Fibroblast of skin of left biceps (primary cell): ENCODE measurements at regions not wholly inside any gene's neighbourhood (a gene's known extent, or its start where the extent isn't known, plus 50 kb on each side); places are given as distances from the start of the nearest gene placed in this dataset.
A peak's percentile ranks its signal among the peaks of the same experiment; 100 is the strongest.

Source experiments
- DNase-seq, 2 experiments: peaks; one replicate each; pipeline ENCODE4 v3.0.0-alpha.2; 2013; ENCODE audit warnings: low read depth in 2 of 2

GRCh38 chr13:86945584-86945983, 725.6 kb upstream of the SLITRK5 start:
- DNase-seq = no peak

DNA sequence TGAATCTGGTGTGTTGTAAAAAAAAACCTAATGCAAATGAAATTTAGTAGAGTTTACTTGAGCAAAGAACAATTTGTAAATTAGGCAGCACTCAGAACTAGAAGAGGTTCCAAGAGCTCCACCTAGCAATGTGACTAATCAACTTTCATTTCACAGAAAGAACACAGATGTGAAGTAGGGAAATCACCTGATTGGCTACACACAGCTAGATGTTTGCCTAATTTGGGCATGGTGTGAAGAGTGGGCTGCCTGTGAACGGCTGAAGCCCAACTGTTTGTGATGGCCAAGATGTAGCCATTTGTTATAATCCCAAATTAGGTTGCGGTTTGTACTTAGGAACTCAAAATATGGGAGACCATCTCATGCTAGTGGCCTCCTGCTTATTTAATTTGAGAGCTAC, 724.4 kb upstream of the SLITRK5 start:
- no peak for DNase-seq

DNA sequence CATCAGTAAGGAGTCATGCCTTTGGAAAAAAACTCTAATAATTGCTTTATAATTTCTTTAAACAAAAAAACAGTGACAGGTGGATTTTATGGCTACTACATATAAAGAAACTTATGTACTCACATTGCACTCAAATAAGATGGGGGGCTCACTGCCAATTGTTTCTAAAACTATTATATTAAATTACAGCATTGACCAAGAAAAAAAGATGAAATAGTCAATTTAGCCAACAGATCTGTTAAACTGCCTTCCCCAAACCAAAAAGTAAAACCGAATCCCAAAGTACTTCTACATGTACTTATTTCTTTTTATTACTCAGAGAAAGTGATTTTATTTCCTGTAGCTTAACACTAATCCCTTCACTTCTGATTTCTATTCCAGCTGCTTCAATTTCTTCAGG, 716.8 kb upstream of the SLITRK5 start:
- DNase-seq = no peak

- peak in 1 of 2 experiments; percentile 9 for DNase-seq
Observed at GRCh38 chr13:86960876-86961275, 710.3 kb upstream of the SLITRK5 start.

- DNase-seq = no peak
Observed at GRCh38 chr13:86974251-86974994, 696.7 kb upstream of the SLITRK5 start.

DNA sequence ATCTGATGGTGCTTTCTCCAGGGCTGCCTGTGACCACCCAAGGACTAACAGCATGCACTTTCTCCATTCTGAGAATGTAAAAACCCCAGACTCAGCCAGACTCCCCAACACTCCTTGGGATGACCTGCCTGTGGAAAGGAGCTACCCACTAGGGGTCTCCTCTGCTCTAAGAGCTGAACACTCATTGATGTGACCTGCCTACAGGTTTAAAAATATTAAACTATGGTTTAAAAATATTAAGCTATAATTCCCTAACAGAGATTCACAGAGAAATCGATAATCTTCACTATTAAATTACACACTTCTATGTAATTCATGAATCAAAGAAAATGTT, 696.2 kb upstream of the SLITRK5 start:
- DNase-seq = no peak

DNA sequence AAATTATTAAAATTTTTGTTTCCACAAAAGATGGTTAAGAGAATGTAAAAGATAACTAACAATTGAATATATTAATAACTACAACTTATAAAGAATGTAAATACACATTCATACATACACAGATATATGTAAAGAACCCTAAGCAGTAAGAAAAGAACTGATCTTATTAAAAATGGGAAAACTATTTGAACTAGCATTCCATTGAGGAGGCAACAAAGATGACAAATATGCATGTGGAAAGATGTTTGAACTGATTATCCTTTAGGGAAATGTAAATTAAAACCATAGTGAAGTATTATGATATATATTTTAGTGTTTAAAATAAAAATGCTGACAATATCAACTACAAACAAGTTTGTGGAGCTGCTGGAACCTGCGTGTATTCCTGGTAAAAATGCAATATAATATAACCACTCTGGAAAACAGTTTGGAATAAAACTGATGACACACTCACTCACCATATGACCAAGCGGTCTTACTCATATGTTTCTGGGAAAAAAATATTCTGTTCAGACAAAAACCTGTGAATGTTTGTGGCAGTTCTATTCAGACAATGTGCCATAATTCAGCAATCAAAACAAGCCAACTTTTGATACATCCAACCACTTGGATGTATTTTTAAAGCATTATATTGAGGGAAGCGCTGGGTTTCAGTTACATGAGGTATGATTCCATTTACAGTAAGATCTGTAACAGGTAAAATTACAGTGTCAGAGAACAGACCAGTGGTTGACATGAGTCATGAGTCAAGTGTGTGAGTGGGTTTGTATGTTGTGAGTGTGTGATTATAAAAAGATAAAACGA, 694.4 kb upstream of the SLITRK5 start:
- no peak for DNase-seq

- no peak for DNase-seq
Observed at GRCh38 chr13:86986448-86986847, 684.7 kb upstream of the SLITRK5 start.

GRCh38 chr13:86992251-86992650, 678.9 kb upstream of the SLITRK5 start:
- DNase-seq = no peak

- DNase-seq = no peak
Observed at GRCh38 chr13:87003265-87003664, 667.9 kb upstream of the SLITRK5 start.

DNA sequence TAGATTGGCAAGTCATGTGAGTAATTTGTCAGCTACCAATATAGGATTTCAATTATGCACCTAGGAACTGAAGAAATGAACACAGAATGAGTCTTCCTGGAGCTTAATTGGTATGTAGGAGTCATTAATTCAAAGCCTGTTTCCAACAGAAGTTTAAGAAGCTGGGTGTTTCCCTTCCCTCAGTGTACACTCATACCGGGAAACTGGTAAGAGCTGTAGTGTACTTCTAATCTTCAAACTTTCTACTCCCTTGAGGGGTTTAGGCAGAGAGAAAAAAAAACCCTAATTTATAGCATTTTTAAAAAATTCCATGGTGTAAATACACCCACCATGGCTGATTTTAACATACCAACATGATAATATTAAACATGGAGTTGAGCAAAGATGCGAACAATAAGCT, 665.7 kb upstream of the SLITRK5 start:
- DNase-seq = no peak

DNA sequence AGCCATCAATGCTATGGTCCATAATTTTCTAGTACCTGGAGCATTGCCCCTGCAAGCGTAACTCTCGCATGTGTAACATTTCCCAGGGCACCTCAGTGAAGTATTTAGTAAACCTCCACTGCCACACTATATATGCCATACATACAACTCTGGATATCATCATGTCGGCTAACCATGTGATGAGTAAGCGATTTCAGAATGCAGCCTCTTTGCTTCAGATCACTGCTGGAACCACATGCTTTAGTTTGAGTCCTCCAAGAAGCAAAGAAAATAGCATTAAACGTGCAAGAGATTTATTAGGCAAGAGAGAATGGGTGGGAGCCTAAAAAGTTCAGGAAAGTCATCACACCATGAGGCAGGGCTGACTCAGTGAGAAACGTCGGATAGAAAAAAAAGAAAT, 635.6 kb upstream of the SLITRK5 start:
- no peak for DNase-seq

DNA sequence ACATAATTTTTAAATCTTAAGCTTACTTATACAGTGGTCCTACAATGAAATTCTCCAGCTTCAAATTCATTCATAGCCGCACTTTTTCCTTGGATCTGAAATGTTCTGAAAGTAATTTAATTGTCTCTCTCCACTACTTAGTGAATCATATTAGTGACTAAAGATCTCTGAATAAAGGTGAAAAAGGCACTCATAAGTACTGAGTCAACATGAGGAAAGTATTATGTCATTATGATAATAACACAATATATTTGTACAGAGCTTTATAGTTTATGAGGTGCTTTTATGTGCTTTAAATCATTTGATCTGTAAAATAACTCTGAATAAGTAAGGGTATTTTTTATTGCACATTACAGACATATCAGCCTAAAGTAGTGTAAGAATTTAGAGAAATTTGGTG, 628.2 kb upstream of the SLITRK5 start:
- DNase-seq = no peak

- DNase-seq = no peak
Observed at GRCh38 chr13:87052731-87053130, 618.4 kb upstream of the SLITRK5 start.

- no peak for DNase-seq
Observed at GRCh38 chr13:87057807-87058520, 613.2 kb upstream of the SLITRK5 start.

- no peak for DNase-seq
Observed at GRCh38 chr13:87058786-87059329, 612.3 kb upstream of the SLITRK5 start.

- DNase-seq = no peak
Observed at GRCh38 chr13:87078947-87079795, 592.0 kb upstream of the SLITRK5 start.

DNA sequence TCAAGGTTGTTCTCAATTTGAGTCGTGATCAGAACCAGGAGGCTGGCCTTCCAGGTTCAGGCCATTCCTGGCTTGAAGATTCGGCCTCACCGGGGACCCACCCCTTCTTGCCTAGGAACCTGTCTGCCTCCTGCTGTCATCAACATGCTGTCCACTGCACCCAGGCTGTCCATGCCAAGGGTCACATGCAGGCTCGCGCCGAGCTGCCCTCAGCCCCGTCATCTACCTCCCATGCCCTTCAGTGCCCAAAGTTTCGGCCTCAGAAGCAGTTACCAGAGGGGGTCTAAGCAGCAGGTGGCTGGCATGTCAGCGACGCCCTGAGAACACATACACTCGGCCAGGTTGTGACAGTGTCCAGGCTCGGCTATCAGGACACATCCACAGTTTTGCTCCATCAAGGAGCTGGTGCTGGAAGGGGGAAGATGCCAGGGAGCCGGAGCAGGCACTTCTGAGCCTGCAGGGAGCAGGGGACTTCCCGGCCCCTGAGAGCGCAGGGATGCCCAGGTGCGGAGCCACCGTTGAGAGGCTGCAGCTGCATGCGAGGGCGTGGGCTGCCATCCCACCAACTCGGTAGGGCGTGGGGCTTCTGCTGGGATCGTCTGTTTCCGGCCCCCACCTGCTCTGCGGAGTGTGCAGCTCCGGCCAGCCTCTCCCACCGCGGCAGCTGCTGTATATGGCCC, 590.9 kb upstream of the SLITRK5 start:
- DNase-seq = no peak

DNA sequence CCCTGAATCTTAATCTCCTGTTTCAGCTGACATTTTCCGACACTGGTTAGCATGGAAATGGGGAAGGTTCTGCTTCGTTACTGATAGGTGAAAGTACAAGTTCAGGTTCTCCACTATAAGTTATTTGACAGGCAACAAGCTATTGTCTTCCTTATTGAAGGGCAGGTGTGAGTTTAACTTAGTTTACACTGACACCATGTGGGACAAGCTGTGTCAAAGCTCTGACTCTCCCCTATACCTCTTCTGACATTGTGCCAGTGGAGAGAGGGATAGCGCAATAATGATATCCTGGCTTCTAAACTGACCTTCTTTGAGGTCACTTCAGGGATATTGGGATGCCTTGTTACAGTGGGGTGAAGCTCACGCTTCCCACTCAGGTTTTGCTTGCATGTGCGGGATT, 587.0 kb upstream of the SLITRK5 start:
- DNase-seq = no peak

DNA sequence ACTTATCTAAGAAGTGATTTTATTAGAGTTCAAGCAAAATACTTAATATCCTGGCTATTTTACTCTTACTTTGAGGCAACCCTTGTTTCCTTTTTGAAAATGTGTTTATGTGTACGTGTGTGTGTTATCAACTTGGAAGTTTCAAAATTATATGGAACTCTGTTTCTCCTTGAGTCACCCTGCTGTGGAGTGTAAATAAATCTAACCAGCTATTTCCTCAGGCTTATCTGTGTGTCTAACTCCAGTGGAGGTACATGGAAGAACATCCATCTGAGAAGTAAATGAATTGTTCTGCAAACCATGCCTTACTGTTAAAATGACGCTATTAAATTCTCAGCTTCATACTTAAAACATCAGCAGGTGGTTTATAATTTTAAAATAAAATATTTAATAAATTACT, 583.4 kb upstream of the SLITRK5 start:
- no peak for DNase-seq

GRCh38 chr13:87089391-87089790, 581.8 kb upstream of the SLITRK5 start:
- DNase-seq = peak; percentile 29 to 39
